Thoracic aorta (tissue), 2 donors: ENCODE measurements at regions not wholly inside any gene's neighbourhood (a gene's known extent, or its start where the extent isn't known, plus 50 kb on each side); places are given as distances from the start of the nearest gene placed in this dataset.

ENCODE experiments used
- ATAC-seq: fragments of 150-250 bp; one replicate; pipeline ENCODE4 v1.8.0; 2017; ENCODE audit warnings: low read depth; ENCODE audit not compliant: insufficient number of reproducible peaks, low FRiP score
- DNase-seq: peaks from one replicate; pipeline ENCODE4 v3.0.0-alpha.2; 2020; ENCODE audit warnings: low spot score
- H3K27ac ChIP-seq, 2 donors: fragments of 200-600 bp; sonication (generic); 1 replicate in 1 of 2; 2 replicates in 1 of 2; pipeline ENCODE4 v1.5.1; 2016; ENCODE audit warnings: mild to moderate bottlenecking in 2 of 2, moderate library complexity in 2 of 2
- H3K27me3 ChIP-seq: fragments of 200-600 bp; sonication (generic); replicated peaks from 2 replicates; pipeline ENCODE4 v1.6.0; 2016; ENCODE audit warnings: mild to moderate bottlenecking; ENCODE audit not compliant: insufficient read depth
- H3K36me3 ChIP-seq: fragments of 200-600 bp; sonication (generic); one replicate; pipeline ENCODE4 v1.5.1; 2016
- H3K4me1 ChIP-seq, 2 donors: fragments of 200-600 bp; sonication (generic); 1 replicate in 1 of 2; 2 replicates in 1 of 2; pipeline versions ENCODE4 v1.5.1 to v1.6.0; 2016; ENCODE audit warnings: low read depth in 2 of 2, mild to moderate bottlenecking in 1 of 2; ENCODE audit not compliant: control insufficient read depth in 1 of 2
- H3K4me3 ChIP-seq: fragments of 200-600 bp; sonication (generic); 2 replicates; pipeline ENCODE4 v1.5.1; 2016; ENCODE audit warnings: mild to moderate bottlenecking
- H3K9me3 ChIP-seq: fragments of 200-600 bp; sonication (generic); 2 replicates; pipeline ENCODE4 v1.5.1; 2016
- TF ChIP-seq, protein P1 (sequence below): fragments of 200-600 bp; sonication (generic); IDR thresholded peaks from one replicate; pipeline ENCODE4 v1.5.1; 2019; ENCODE audit warnings: antibody characterized with exemption

DNA sequence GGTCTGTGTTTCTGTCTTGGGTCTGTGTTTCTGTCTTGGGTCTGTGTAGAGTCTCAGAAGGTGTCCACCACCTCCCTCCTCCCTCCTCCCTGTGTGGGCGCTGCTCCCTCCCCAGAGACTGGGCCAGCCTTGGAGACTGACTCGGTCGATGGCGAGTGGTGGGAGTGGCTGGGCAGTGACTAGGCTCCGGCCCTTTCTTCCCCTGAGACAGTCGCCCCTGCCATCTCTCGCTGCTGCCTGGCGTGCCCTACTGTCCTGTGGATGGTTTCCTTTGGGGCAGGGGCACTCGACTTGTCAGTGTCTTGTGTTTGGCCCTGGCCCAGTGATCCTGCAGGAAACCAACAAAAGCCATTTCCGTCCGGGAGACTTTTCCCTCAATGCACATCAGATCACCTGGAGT lies 215.8 kb downstream of the NDUFA10 start:
- ATAC-seq (no peak), DNase-seq (no peak)
- H3K27me3 ChIP-seq: no peaks in the 10 kb centered on the region
- no peaks in the 10 kb centered on the region for H3K36me3 ChIP-seq
- TF ChIP-seq, protein P1, sequence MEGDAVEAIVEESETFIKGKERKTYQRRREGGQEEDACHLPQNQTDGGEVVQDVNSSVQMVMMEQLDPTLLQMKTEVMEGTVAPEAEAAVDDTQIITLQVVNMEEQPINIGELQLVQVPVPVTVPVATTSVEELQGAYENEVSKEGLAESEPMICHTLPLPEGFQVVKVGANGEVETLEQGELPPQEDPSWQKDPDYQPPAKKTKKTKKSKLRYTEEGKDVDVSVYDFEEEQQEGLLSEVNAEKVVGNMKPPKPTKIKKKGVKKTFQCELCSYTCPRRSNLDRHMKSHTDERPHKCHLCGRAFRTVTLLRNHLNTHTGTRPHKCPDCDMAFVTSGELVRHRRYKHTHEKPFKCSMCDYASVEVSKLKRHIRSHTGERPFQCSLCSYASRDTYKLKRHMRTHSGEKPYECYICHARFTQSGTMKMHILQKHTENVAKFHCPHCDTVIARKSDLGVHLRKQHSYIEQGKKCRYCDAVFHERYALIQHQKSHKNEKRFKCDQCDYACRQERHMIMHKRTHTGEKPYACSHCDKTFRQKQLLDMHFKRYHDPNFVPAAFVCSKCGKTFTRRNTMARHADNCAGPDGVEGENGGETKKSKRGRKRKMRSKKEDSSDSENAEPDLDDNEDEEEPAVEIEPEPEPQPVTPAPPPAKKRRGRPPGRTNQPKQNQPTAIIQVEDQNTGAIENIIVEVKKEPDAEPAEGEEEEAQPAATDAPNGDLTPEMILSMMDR: no peak
- peak overlapping the region; percentile 43 to 89 for H3K27ac ChIP-seq
- peaks cover 23 to 47% of the 10 kb centered on the region in 2 donors for H3K4me1 ChIP-seq
- H3K4me3 ChIP-seq: no peak overlapping the region
- no peaks in the 10 kb centered on the region for H3K9me3 ChIP-seq

DNA sequence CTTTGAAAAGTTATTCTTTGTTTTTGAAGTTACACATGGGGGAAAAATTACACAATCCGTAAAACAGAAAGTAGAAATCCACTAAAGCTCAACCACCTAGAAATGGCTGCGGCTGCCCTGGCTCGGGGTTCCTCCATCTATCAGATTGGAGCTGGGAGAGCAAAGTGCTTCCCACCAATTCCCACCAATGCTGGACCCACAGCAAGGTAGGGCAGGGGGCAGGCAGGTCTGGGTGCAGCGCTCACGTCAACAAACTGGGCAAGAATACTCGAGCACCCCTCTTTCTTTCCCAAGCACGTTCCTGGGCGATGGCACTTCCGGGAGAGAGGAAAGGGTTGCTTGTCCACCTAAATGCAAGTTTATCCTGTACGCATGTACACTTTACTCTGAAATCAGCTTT lies 217.6 kb downstream of the NDUFA10 start:
- TF ChIP-seq, protein P1: no peak
- Histone ChIP-seq H3K4me3 (no peak overlapping the region), H3K36me3 (no peaks in the 10 kb centered on the region), H3K27ac (no peak overlapping the region), H3K9me3 (no peaks in the 10 kb centered on the region), H3K4me1 (peaks cover 11 to 29% of the 10 kb centered on the region in 2 donors), H3K27me3 (no peaks in the 10 kb centered on the region)
- no peak for ATAC-seq
- no peak for DNase-seq

DNA sequence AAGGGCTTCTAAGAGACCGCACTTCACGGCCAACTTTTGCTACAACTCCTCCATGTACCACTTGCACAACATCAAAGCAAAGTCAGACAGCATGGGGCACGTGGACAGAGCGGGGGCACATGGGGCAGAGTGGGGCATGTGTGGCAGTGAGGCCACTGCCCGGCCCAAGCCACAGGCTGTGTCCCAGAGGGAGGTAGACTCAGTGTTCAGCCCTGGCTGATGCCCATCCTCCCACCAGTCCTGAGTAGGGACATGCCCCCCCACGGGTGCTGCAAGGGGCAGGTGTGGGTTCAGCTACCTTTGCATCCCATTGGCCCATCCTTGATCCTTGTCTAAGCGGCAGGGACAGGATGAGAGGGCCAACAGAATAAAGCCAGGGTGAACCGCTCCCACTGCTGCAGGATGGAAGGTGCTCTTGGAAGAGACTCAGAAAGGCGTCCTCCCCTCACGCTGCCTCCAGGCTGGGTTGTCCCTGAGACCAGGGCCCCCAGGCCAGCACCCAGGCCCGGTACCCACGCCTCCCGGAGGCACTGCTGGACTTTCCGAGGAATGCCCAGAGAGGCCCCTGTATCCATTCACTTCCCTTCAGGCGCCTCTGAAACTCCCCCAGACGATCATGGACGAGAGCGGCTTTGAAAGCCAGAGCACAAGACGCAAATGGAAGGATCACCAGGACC lies 218.2 kb downstream of the NDUFA10 start:
- ATAC-seq (no peak), DNase-seq (no peak)
- no peaks in the 10 kb centered on the region for H3K9me3 ChIP-seq
- H3K4me3 ChIP-seq: no peak overlapping the region
- no peaks in the 10 kb centered on the region for H3K27me3 ChIP-seq
- no peaks in the 10 kb centered on the region for H3K36me3 ChIP-seq
- H3K27ac ChIP-seq: no peak overlapping the region
- peaks cover 4 to 22% of the 10 kb centered on the region in 2 donors for H3K4me1 ChIP-seq
- TF ChIP-seq, protein P1: no peak

DNA sequence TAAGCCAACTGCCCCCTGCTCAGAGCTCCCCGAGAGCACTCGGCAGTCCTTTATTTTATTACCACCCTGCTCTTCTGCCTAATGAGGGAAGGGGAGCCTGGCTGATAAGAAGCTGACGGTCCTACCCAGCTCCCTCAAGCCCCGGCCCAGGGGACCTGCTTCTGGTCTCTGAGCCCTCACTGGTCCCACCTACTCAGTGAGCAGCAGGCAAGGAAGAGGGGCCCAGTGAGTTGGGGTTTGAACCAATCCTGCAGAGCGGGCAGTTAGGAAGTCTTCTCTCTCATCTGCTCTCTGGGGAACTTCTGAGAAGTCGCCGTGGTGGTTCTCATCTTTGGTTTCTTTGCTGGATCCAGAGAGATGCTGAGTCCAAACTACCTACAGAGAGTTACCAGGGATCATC lies 218.9 kb downstream of the NDUFA10 start:
- no peak for DNase-seq
- H3K4me3 ChIP-seq: no peak overlapping the region
- ATAC-seq: no peak
- no peaks in the 10 kb centered on the region for H3K36me3 ChIP-seq
- no peak overlapping the region for H3K27ac ChIP-seq
- no peaks in the 10 kb centered on the region for H3K27me3 ChIP-seq
- H3K4me1 ChIP-seq: peaks cover 0 to 16% of the 10 kb centered on the region in 2 donors
- no peaks in the 10 kb centered on the region for H3K9me3 ChIP-seq
- TF ChIP-seq, protein P1: no peak

DNA sequence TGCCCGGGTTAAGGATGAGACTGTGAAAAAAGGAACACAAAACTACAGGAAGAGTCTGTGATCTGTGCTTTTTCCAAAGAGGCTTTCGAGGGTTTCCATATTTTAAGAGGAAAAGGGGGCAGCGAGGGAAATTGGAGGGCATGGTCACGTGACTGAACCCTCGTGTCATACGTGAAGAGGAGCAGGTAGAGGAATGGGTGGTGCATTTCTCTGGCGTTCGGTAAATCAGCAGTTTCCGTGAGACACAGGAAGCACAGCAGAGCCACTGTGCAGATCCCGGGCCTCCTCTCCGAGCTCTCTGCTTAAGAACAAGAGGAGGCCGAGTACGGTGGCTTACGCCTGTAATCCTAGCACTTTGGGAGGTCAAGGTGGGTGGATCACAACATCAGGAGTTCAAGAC lies 219.7 kb downstream of the NDUFA10 start:
- TF ChIP-seq, protein P1: no peak
- ATAC-seq (no peak), DNase-seq (no peak)
- Histone ChIP-seq H3K36me3 (no peaks in the 10 kb centered on the region), H3K4me1 (peaks cover 0 to 9% of the 10 kb centered on the region in 2 donors), H3K27ac (no peak overlapping the region), H3K9me3 (no peaks in the 10 kb centered on the region), H3K4me3 (no peak overlapping the region), H3K27me3 (no peaks in the 10 kb centered on the region)
